ENCODE measurements at regions not wholly inside any gene's neighbourhood (a gene's known extent, or its start where the extent isn't known, plus 50 kb on each side); places are given as distances from the start of the nearest gene placed in this dataset.

DNA sequence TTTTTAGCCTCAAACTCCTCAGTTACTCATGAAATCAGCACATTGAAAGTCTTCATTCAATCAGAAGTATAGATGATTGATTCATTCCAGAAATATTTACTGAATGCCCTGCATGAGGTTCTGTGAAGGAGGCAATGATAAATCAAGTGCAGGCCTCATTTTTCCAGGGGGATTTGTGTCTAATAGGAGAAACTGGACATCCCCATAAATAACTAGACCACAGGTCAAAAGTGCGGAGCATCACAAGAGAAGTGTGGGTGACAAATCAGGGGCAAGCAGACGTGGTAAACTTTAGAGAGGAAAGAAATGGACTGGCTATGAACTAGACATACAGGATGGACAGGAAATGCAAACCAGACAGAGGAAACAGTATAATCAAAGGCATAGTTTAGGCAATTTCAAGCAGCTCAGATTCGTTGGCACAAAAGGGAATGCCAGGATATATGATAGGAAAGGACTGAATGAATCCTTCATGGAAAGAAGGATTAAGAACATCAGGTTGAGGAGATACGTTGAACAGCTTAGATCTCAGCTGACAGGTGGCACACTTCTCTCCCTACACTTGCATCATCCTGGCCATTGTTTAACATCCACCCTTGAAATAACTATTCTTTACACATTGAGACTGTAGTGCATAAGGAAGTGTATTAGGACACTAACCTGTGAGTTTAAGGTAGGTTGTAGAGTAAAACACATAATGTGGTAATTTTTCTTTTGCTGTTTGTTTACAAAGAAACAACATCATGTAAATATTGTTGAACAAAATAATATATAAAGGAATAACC is 69.6 kb upstream of the RASGEF1B start:
- TF ChIP-seq, protein P1, sequence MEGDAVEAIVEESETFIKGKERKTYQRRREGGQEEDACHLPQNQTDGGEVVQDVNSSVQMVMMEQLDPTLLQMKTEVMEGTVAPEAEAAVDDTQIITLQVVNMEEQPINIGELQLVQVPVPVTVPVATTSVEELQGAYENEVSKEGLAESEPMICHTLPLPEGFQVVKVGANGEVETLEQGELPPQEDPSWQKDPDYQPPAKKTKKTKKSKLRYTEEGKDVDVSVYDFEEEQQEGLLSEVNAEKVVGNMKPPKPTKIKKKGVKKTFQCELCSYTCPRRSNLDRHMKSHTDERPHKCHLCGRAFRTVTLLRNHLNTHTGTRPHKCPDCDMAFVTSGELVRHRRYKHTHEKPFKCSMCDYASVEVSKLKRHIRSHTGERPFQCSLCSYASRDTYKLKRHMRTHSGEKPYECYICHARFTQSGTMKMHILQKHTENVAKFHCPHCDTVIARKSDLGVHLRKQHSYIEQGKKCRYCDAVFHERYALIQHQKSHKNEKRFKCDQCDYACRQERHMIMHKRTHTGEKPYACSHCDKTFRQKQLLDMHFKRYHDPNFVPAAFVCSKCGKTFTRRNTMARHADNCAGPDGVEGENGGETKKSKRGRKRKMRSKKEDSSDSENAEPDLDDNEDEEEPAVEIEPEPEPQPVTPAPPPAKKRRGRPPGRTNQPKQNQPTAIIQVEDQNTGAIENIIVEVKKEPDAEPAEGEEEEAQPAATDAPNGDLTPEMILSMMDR (IDR thresholded peaks at IDR 0.05) = no peak
- TF ChIP-seq POLR2A (IDR thresholded peaks at IDR 0.05) = no peak
